Right atrium auricular region (tissue), 2 donors: ENCODE measurements at regions not wholly inside any gene's neighbourhood (a gene's known extent, or its start where the extent isn't known, plus 50 kb on each side); places are given as distances from the start of the nearest gene placed in this dataset.

Experiments
- DNase-seq: peaks from one replicate; pipeline ENCODE4 v3.0.0-alpha.2; 2019; ENCODE audit warnings: low spot score
- H3K27ac ChIP-seq, 2 donors: fragments of 200-600 bp; sonication (generic); 1 replicate in 1 of 2; 2 replicates in 1 of 2; pipeline ENCODE4 v1.5.1; 2016 to 2019
- H3K27me3 ChIP-seq, 2 donors: fragments of 200-600 bp; sonication (generic); one replicate each; pipeline versions ENCODE4 v1.5.1 to v1.6.0; 2017 to 2019
- H3K36me3 ChIP-seq: fragments of 200-600 bp; sonication (generic); one replicate; pipeline ENCODE4 v1.5.1; 2016
- H3K4me1 ChIP-seq, 2 donors: fragments of 200-600 bp; sonication (generic); one replicate each; pipeline versions ENCODE4 v1.5.1 to v1.6.0; 2017 to 2019
- H3K4me3 ChIP-seq, 2 donors: fragments of 200-600 bp; sonication (generic); 1 replicate in 1 of 2; 2 replicates in 1 of 2; pipeline ENCODE4 v1.5.1; 2017 to 2019; ENCODE audit warnings: mild to moderate bottlenecking in 1 of 2, moderate library complexity in 1 of 2
- H3K9me3 ChIP-seq, 2 donors: fragments of 200-600 bp; sonication (generic); one replicate each; pipeline ENCODE4 v1.5.1; 2019
- TF ChIP-seq, protein P1 (sequence below), 2 donors: fragments of 200-600 bp; sonication (generic); IDR thresholded peaks; one replicate each; pipeline ENCODE4 v1.5.1; 2019; ENCODE audit warnings: antibody characterized with exemption in 2 of 2

DNA sequence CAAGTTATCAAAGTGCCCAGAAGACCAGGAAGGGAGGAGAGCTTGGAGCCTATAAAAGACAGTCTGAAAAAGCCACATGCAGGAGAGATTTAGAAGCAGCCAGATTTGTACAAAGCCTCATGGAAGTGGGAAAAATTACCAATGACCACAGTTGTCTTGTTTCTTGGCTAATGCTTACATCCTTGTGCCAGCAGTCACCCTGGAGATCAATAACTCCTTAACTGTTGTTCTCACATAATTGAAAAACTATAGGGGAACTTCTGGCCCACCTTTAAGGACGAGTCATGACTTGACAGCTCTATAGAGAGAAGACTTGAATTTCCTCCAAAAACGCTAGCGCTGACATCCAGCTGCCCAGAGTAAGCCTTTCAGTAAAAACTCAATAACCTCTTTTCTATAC lies 313.1 kb downstream of the GALC start:
- DNase-seq, result no peak
- Histone ChIP-seq H3K36me3 (no peaks in the 10 kb centered on the region), H3K27me3 (no peaks in the 10 kb centered on the region), H3K27ac (no peak overlapping the region), H3K9me3 (peaks cover 0 to 21% of the 10 kb centered on the region in 2 donors), H3K4me3 (no peak overlapping the region), H3K4me1 (no peaks in the 10 kb centered on the region)
- TF ChIP-seq, protein P1, sequence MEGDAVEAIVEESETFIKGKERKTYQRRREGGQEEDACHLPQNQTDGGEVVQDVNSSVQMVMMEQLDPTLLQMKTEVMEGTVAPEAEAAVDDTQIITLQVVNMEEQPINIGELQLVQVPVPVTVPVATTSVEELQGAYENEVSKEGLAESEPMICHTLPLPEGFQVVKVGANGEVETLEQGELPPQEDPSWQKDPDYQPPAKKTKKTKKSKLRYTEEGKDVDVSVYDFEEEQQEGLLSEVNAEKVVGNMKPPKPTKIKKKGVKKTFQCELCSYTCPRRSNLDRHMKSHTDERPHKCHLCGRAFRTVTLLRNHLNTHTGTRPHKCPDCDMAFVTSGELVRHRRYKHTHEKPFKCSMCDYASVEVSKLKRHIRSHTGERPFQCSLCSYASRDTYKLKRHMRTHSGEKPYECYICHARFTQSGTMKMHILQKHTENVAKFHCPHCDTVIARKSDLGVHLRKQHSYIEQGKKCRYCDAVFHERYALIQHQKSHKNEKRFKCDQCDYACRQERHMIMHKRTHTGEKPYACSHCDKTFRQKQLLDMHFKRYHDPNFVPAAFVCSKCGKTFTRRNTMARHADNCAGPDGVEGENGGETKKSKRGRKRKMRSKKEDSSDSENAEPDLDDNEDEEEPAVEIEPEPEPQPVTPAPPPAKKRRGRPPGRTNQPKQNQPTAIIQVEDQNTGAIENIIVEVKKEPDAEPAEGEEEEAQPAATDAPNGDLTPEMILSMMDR (IDR thresholded peaks at IDR 0.05), result no peak

DNA sequence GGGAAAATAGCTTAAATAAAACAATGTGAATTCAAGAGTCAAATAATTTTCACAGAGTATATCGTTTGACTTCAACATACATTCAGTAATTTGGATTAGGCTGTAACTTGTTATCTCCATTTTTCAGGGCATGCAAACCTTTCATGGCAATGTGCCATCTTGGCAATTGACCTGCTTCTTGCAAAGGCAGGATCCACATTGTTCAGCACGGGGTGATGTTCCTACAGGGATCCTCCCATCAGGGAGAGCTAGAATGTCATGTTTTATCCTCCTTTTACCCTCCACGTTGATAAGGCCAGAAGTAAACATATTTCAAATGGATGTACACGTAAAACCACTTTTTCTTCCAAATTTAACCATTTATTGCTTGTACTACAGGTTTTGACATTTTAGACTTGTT lies 314.4 kb downstream of the GALC start:
- Histone ChIP-seq H3K4me3 (no peak overlapping the region), H3K36me3 (no peaks in the 10 kb centered on the region), H3K27ac (no peak overlapping the region), H3K27me3 (no peaks in the 10 kb centered on the region), H3K9me3 (peaks cover 0 to 11% of the 10 kb centered on the region in 2 donors), H3K4me1 (no peaks in the 10 kb centered on the region)
- DNase-seq, result no peak
- TF ChIP-seq, protein P1 (IDR thresholded peaks at IDR 0.05), result no peak

DNA sequence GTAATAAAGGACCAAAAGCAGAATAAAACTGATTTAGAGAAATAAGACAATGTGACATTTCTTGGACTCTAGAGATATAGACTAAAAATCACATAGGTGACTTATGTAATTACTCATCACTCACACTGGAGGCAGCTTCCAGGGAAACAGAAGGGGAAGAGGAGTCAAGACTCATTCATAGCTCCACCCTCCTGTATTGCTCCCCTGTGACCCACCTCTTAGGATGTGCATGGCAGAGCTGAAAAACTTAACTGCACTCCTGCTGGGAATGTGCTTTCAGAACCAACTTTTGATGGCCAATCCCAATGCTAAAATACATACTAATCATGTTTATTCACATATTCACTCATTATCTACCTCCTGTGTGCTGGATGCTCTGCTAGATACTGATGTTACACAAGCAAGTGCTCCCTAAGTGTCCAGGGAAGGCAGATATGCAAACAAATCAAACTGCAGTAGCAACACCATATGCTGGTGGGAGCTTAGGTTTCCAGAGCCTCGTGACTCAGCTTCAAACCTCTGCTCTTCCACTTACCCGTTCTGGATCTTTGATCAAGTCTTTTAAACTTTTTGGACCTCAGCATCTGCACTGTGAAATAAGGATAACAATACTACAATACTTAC lies 316.1 kb downstream of the GALC start:
- no peaks in the 10 kb centered on the region for H3K36me3 ChIP-seq
- H3K9me3 ChIP-seq, result no peaks in the 10 kb centered on the region
- no peak overlapping the region for H3K4me3 ChIP-seq
- H3K27me3 ChIP-seq, result no peaks in the 10 kb centered on the region
- no peaks in the 10 kb centered on the region for H3K4me1 ChIP-seq
- H3K27ac ChIP-seq, result no peak overlapping the region
- DNase-seq, result no peak
- TF ChIP-seq, protein P1 (IDR thresholded peaks at IDR 0.05), result no peak

- Histone ChIP-seq H3K4me3 (no peak overlapping the region), H3K27ac (no peak overlapping the region), H3K4me1 (no peaks in the 10 kb centered on the region), H3K9me3 (no peaks in the 10 kb centered on the region), H3K36me3 (no peaks in the 10 kb centered on the region), H3K27me3 (no peaks in the 10 kb centered on the region)
- TF ChIP-seq, protein P1 (IDR thresholded peaks at IDR 0.05), result no peak
- no peak for DNase-seq
These were observed 325.3 kb downstream of the GALC start for GRCh38 chr14:87667659-87668058.

- no peak overlapping the region for H3K4me3 ChIP-seq
- DNase-seq, result no peak
- H3K36me3 ChIP-seq, result no peaks in the 10 kb centered on the region
- no peaks in the 10 kb centered on the region for H3K9me3 ChIP-seq
- H3K27ac ChIP-seq, result no peak overlapping the region
- no peaks in the 10 kb centered on the region for H3K27me3 ChIP-seq
- no peaks in the 10 kb centered on the region for H3K4me1 ChIP-seq
- TF ChIP-seq, protein P1 (IDR thresholded peaks at IDR 0.05), result no peak
These were observed 336.7 kb downstream of the GALC start for GRCh38 chr14:87656315-87656714.

- DNase-seq, result no peak
- Histone ChIP-seq H3K4me3 (no peak overlapping the region), H3K4me1 (no peaks in the 10 kb centered on the region), H3K36me3 (no peaks in the 10 kb centered on the region), H3K9me3 (peaks cover 4 to 10% of the 10 kb centered on the region in 2 donors), H3K27me3 (no peaks in the 10 kb centered on the region), H3K27ac (no peak overlapping the region)
- TF ChIP-seq, protein P1 (IDR thresholded peaks at IDR 0.05), result no peak
These were observed 340.7 kb downstream of the GALC start for GRCh38 chr14:87652278-87652677.
